ENCODE measurements at regions not wholly inside any gene's neighbourhood (a gene's known extent, or its start where the extent isn't known, plus 50 kb on each side); places are given as distances from the start of the nearest gene placed in this dataset.
"Not testable (repeated sequence)": the region's sequence is repeated elsewhere in the genome, so short reads cannot be mapped to it uniquely, and the experiment has no call there.

GRCh38 chr12:131344715-131345520 lies 366.0 kb upstream of the SFSWAP start:
- H3K36me3 ChIP-seq (ENCODE audit: control insufficient read depth in 2 of 4, insufficient read depth in 4 of 4, low read length in 3 of 4); H2BK12ac ChIP-seq (ENCODE audit: low read depth, low read length); H3K27me3 ChIP-seq (replicated peaks in 1 of 4; ENCODE audit: control insufficient read depth in 3 of 4, extremely low read depth in 1 of 4, insufficient read depth in 3 of 4, low read length in 3 of 4); H3K4me3 ChIP-seq (ENCODE audit: extremely low read depth in 1 of 4, insufficient read depth in 2 of 4, low read depth in 3 of 4, low read length in 4 of 4); H3K23me2 ChIP-seq (ENCODE audit: low read depth, low read length); FAIRE-seq; H3K14ac ChIP-seq (ENCODE audit: insufficient read length); H2BK20ac ChIP-seq (ENCODE audit: low read length); H4K91ac ChIP-seq (replicated peaks; ENCODE audit: insufficient read length, low read length); H3K9me3 ChIP-seq (ENCODE audit: insufficient read depth in 2 of 2, low read depth in 1 of 2, low read length in 1 of 2); H4K8ac ChIP-seq (ENCODE audit: extremely low read depth, insufficient read depth, low read length); H3K79me2 ChIP-seq (ENCODE audit: control insufficient read depth in 1 of 2, insufficient read depth in 2 of 2, low read length in 2 of 2); H2AFZ ChIP-seq (ENCODE audit: low read length); H3K18ac ChIP-seq (ENCODE audit: extremely low read depth, low read length); H2AK5ac ChIP-seq (ENCODE audit: low read depth, low read length); H2BK15ac ChIP-seq (ENCODE audit: low read length); H3K23ac ChIP-seq (ENCODE audit: insufficient read length); H3K56ac ChIP-seq (replicated peaks; ENCODE audit: insufficient read length, low read depth, low read length); H3K4me2 ChIP-seq (ENCODE audit: insufficient read depth in 1 of 2, low read depth in 2 of 2, low read length in 2 of 2); H4K20me1 ChIP-seq (replicated peaks in 1 of 2; ENCODE audit: control insufficient read depth in 1 of 2, insufficient read depth in 2 of 2, low read length in 2 of 2); H3K9ac ChIP-seq (replicated peaks in 1 of 4; ENCODE audit: extremely low read depth in 1 of 4, low read depth in 3 of 4, low read length in 3 of 4); H2BK120ac ChIP-seq (replicated peaks; ENCODE audit: low read depth, low read length); H3K79me1 ChIP-seq (ENCODE audit: low read depth, low read length); H3K27ac ChIP-seq (ENCODE audit: low read depth, low read length); H2BK5ac ChIP-seq (ENCODE audit: low read depth, low read length); H3K4ac ChIP-seq (replicated peaks; ENCODE audit: insufficient read length, low read depth, low read length); H4K5ac ChIP-seq (ENCODE audit: insufficient read length, low read depth, low read length): not testable (repeated sequence)
- WGBS, 2 experiments (ENCODE audit: extremely low coverage in 1 of 2, insufficient coverage in 1 of 2, insufficient read length in 1 of 2, insufficient replicate concordance in 2 of 2, low coverage in 1 of 2, low lambda C conversion rate in 2 of 2, missing lambda C conversion rate in 1 of 2), result 73% methylated on average over 15 of the region's 22 CpGs; no CpG with 5 or more reads in 1 of the 2 experiments
- CTCF ChIA-PET (ENCODE audit: partially characterized antibody), result interaction anchor here (1.4 kb wide), 1 partner anchor 115 kb away, joined by 4 read pairs; no protein-coding TSS in a partner anchor
- POLR2A ChIA-PET (ENCODE audit: partially characterized antibody), result interaction anchor here (1.1 kb wide), 1 partner anchor 277 kb away, joined by 3 read pairs; no protein-coding TSS in a partner anchor
- peaks cover 2 to 22% (median 14%) of the 10 kb centered on the region in 4 experiments for H3K4me1 ChIP-seq (replicated peaks in 1 of 4; ENCODE audit: control insufficient read depth in 3 of 4, insufficient read depth in 4 of 4, low read length in 3 of 4)
- DNase-seq (ENCODE audit: low read depth in 1 of 2, low spot score in 2 of 2), result peak in 1 of 2 experiments; percentile 43

Measured in H1 (cell line).